Trophoblast cell (in vitro differentiated cells and primary cell): ENCODE measurements at regions not wholly inside any gene's neighbourhood (a gene's known extent, or its start where the extent isn't known, plus 50 kb on each side); places are given as distances from the start of the nearest gene placed in this dataset.
"Not testable (repeated sequence)": the region's sequence is repeated elsewhere in the genome, so short reads cannot be mapped to it uniquely, and the experiment has no call there.

ENCODE experiments used
- DNase-seq, 2 donors: peaks; one replicate each; pipeline ENCODE4 v3.0.0-alpha.2; 2016
- H2AFZ ChIP-seq: 2 replicates; pipeline ENCODE4 v1.6.1; 2013; ENCODE audit warnings: low read length, moderate library complexity, mild to moderate bottlenecking; ENCODE audit not compliant: insufficient read depth, poor library complexity
- H2AK5ac ChIP-seq: 2 replicates; pipeline ENCODE4 v1.6.1; 2013; ENCODE audit warnings: mild to moderate bottlenecking, low read length
- H2BK120ac ChIP-seq: 2 replicates; pipeline ENCODE4 v1.6.1; 2013; ENCODE audit warnings: low read length, mild to moderate bottlenecking, moderate library complexity; ENCODE audit not compliant: insufficient read depth, poor library complexity
- H2BK12ac ChIP-seq: 2 replicates; pipeline ENCODE4 v1.6.1; 2013; ENCODE audit warnings: mild to moderate bottlenecking, low read length, moderate library complexity
- H2BK5ac ChIP-seq: 2 replicates; pipeline ENCODE4 v1.6.1; 2013; ENCODE audit warnings: low read length, low read depth, moderate library complexity, mild to moderate bottlenecking; ENCODE audit not compliant: poor library complexity
- H3K14ac ChIP-seq: 2 replicates; pipeline ENCODE4 v1.6.1; 2013; ENCODE audit warnings: mild to moderate bottlenecking, low read length
- H3K18ac ChIP-seq: 2 replicates; pipeline ENCODE4 v1.6.1; 2013; ENCODE audit warnings: mild to moderate bottlenecking, low read length
- H3K23ac ChIP-seq: 2 replicates; pipeline ENCODE4 v1.6.1; 2013; ENCODE audit warnings: low read length
- H3K27ac ChIP-seq: 2 replicates; pipeline ENCODE4 v1.5.1; 2013; ENCODE audit warnings: low read depth, mild to moderate bottlenecking, inconsistent platforms, low read length, moderate library complexity
- H3K27me3 ChIP-seq: 2 replicates; pipeline ENCODE4 v1.6.1; 2013; ENCODE audit warnings: inconsistent platforms, mild to moderate bottlenecking, low read length, moderate library complexity; ENCODE audit not compliant: insufficient read depth
- H3K36me3 ChIP-seq, 2 experiments: 1 replicate in 1 of 2; 2 replicates in 1 of 2; pipeline ENCODE4 v1.6.1; 2013; ENCODE audit warnings: low read length in 2 of 2, mild to moderate bottlenecking in 2 of 2, moderate library complexity in 1 of 2; ENCODE audit not compliant: insufficient read depth in 2 of 2, control insufficient read depth in 1 of 2
- H3K4ac ChIP-seq: 2 replicates; pipeline ENCODE4 v1.6.1; 2013; ENCODE audit warnings: low read depth, mild to moderate bottlenecking, low read length, moderate library complexity
- H3K4me1 ChIP-seq, 2 experiments: 1 replicate in 1 of 2; 2 replicates in 1 of 2; pipeline ENCODE4 v1.6.1; 2013; ENCODE audit warnings: low read length in 2 of 2, mild to moderate bottlenecking in 2 of 2, moderate library complexity in 1 of 2; ENCODE audit not compliant: insufficient read depth in 2 of 2, control insufficient read depth in 1 of 2
- H3K4me2 ChIP-seq: 2 replicates; pipeline ENCODE4 v1.6.1; 2013; ENCODE audit warnings: inconsistent platforms, mild to moderate bottlenecking, low read length, moderate library complexity
- H3K4me3 ChIP-seq: 2 replicates; pipeline ENCODE4 v1.5.1; 2013; ENCODE audit warnings: mild to moderate bottlenecking, low read depth, low read length, inconsistent platforms
- H3K79me1 ChIP-seq: one replicate; pipeline ENCODE4 v1.6.1; 2013; ENCODE audit warnings: low read length
- H3K79me2 ChIP-seq: 2 replicates; pipeline ENCODE4 v1.6.1; 2013; ENCODE audit warnings: low read length, mild to moderate bottlenecking; ENCODE audit not compliant: control insufficient read depth, insufficient read depth, poor library complexity
- H3K9ac ChIP-seq: 2 replicates; pipeline ENCODE4 v1.6.1; 2013; ENCODE audit warnings: mild to moderate bottlenecking, low read length
- H3K9me3 ChIP-seq: 2 replicates; pipeline ENCODE4 v1.6.1; 2013; ENCODE audit warnings: low read depth, mild to moderate bottlenecking, control low read depth, inconsistent platforms, low read length; ENCODE audit not compliant: insufficient read depth
- H4K12ac ChIP-seq: 2 replicates; pipeline ENCODE4 v1.6.1; 2013; ENCODE audit warnings: low read depth, mild to moderate bottlenecking, low read length, moderate library complexity
- H4K8ac ChIP-seq: 2 replicates; pipeline ENCODE4 v1.6.1; 2013; ENCODE audit warnings: low read depth, mild to moderate bottlenecking, low read length, moderate library complexity
- H4K91ac ChIP-seq: one replicate; pipeline ENCODE4 v1.6.1; 2013; ENCODE audit warnings: low read depth, mild to moderate bottlenecking, low read length, moderate library complexity
- WGBS: extraction: QIAGEN DNeasy Blood & Tissue Kit; methylation state at CpG from one replicate; pipeline ENCODE4 v1.1.7; 2013; ENCODE audit warnings: missing lambda C conversion rate; ENCODE audit not compliant: insufficient read length, insufficient coverage; ENCODE audit errors: extremely low coverage; 5-methylcytosine and 5-hydroxymethylcytosine counted together

DNA sequence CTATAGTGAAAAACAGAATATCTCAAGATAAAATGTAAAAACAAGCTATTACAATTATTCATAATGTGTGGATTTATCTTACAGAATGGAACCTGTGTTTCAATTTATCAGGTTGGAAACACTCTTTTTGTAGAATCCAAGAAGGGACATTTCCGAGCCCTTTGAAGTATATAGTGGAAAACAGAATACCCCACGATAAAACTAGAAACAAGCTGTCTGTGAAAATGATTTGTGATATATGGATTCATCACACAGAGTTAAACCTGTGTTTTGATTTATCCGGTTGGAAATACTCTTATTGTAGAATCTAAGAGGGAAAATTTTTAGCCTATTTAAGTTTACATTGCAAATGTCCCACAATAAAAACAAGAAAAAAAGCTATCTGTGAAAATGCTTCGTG lies 388.2 kb downstream of the PRDM9 start:
- Histone ChIP-seq H2AFZ (no peak overlapping the region), H2AK5ac (no peak overlapping the region), H3K27me3 (no peaks in the 10 kb centered on the region), H3K18ac (no peak overlapping the region), H3K79me2 (no peaks in the 10 kb centered on the region), H4K8ac (no peak overlapping the region), H3K4me3 (no peak overlapping the region), H3K23ac (no peak overlapping the region), H2BK12ac (no peak overlapping the region), H3K4me2 (no peak overlapping the region), H3K79me1 (no peaks in the 10 kb centered on the region), H3K4ac (no peak overlapping the region), H3K9me3 (no peaks in the 10 kb centered on the region), H4K91ac (no peak overlapping the region), H2BK120ac (no peak overlapping the region), H3K14ac (no peak overlapping the region), H2BK5ac (no peak overlapping the region), H3K27ac (no peak overlapping the region), H3K9ac (no peak overlapping the region), H3K36me3 (no peaks in the 10 kb centered on the region), H3K4me1 (no peaks in the 10 kb centered on the region), H4K12ac (no peak overlapping the region)
- DNase-seq: no peak
- no CpG with 5 or more reads among the region's 4 CpGs for WGBS

DNA sequence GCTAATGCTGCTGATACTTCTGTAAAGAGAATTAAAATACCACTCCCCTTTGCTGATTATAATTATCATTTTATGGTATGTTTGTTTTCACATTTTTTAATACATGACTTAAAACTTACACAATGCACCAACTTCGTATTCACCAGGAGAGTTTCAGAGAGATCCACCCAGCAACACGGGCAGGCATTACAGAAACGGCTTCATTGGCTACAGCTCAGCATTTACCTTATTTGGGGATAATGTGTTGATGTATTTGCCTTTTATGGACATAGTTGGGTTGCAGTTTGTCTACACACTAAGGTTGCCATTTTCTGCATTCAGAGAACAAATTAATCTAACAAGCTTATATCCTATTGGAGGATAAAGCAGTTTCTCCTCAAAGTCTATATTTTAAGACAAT lies 423.6 kb downstream of the PRDM9 start:
- no peak overlapping the region for H3K4me3 ChIP-seq
- no peak for DNase-seq
- H3K27ac ChIP-seq: no peak overlapping the region
- H3K27me3 ChIP-seq: no peaks in the 10 kb centered on the region
- H2BK5ac ChIP-seq: no peak overlapping the region
- WGBS: no CpG with 5 or more reads among the region's 3 CpGs
- H3K36me3 ChIP-seq: no peaks in the 10 kb centered on the region
- no peak overlapping the region for H3K23ac ChIP-seq
- H3K79me1 ChIP-seq: no peaks in the 10 kb centered on the region
- no peak overlapping the region for H2AFZ ChIP-seq
- no peak overlapping the region for H3K4me2 ChIP-seq
- no peak overlapping the region for H2AK5ac ChIP-seq
- no peak overlapping the region for H3K14ac ChIP-seq
- no peak overlapping the region for H4K91ac ChIP-seq
- H3K18ac ChIP-seq: no peak overlapping the region
- no peak overlapping the region for H2BK12ac ChIP-seq
- no peak overlapping the region for H3K9ac ChIP-seq
- no peak overlapping the region for H4K12ac ChIP-seq
- no peak overlapping the region for H3K4ac ChIP-seq
- no peak overlapping the region for H2BK120ac ChIP-seq
- no peaks in the 10 kb centered on the region for H3K79me2 ChIP-seq
- no peak overlapping the region for H4K8ac ChIP-seq
- H3K9me3 ChIP-seq: no peaks in the 10 kb centered on the region
- H3K4me1 ChIP-seq: no peaks in the 10 kb centered on the region

DNA sequence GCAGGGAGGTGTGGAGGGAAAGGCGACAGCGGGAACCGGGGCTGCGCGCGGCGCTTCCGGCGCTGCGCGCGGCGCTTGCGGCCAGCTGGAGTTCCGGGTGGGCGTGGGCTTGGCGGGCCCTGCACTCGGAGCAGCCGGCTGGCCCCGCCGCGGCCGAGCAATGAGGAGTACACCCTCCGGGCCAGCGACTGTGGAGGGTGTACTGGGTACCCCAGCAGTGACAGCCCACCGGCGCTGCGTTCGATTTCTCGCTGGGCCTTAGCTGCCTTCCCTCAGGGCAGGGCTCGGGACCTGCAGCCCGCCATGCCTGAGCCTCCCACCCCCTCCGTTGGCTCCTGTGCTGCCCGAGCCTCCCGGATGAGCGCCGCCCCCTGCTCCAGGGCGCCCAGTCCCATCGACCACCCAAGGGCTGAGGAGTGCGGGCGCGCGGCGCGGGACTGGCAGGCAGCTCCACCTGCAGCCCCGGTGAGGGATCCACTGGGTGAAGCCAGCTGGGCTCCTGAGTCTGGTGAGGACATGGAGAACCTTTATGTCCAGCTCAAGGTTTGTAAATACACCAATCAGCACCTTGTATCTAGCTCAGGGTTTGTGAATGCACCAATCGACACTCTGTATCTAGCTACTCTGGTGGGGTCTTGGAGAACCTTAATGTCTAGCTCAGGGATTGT lies 444.0 kb downstream of the PRDM9 start:
- not testable (repeated sequence) for H3K79me1 ChIP-seq, H3K4me3 ChIP-seq, H4K8ac ChIP-seq, H2BK12ac ChIP-seq, H3K4ac ChIP-seq, H3K9me3 ChIP-seq, H2AK5ac ChIP-seq, H2BK5ac ChIP-seq, H3K27me3 ChIP-seq, H3K4me1 ChIP-seq, H3K4me2 ChIP-seq, H3K9ac ChIP-seq, H3K14ac ChIP-seq, H3K18ac ChIP-seq, H4K12ac ChIP-seq, H2AFZ ChIP-seq, H3K79me2 ChIP-seq, H3K36me3 ChIP-seq, H3K23ac ChIP-seq, H2BK120ac ChIP-seq, H4K91ac ChIP-seq, H3K27ac ChIP-seq
- DNase-seq: peak; percentile 44 to 67
- no CpG with 5 or more reads among the region's 47 CpGs for WGBS

DNA sequence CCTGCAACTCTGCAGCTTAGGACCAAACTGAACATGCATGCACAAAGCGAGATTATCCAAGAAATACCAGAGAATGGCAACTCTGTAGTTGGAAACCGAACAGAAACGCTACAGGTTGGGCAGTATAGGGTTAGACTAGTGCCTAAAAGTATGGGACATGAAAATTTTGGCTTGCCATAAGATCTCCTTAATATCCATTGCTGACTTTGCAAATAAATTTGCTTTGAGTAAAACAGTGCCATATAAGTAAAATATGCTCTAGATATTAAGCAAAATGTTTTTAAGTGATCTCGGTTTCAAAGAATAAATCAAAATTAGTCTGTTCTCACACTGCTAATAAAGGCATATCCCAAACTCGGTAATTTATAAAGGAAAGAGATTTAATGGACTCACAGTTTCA lies 456.0 kb downstream of the PRDM9 start:
- Histone ChIP-seq H4K91ac (no peak overlapping the region), H3K4me3 (no peak overlapping the region), H2BK120ac (no peak overlapping the region), H3K23ac (no peak overlapping the region), H3K4me2 (no peak overlapping the region), H2BK5ac (no peak overlapping the region), H3K14ac (no peak overlapping the region), H3K9ac (no peak overlapping the region), H3K79me2 (no peaks in the 10 kb centered on the region), H3K9me3 (no peaks in the 10 kb centered on the region), H2BK12ac (no peak overlapping the region), H3K79me1 (no peaks in the 10 kb centered on the region), H3K18ac (no peak overlapping the region), H2AK5ac (no peak overlapping the region), H3K4ac (no peak overlapping the region), H2AFZ (no peak overlapping the region), H3K27ac (no peak overlapping the region), H4K12ac (no peak overlapping the region), H3K36me3 (no peaks in the 10 kb centered on the region), H3K27me3 (no peaks in the 10 kb centered on the region), H4K8ac (no peak overlapping the region), H3K4me1 (no peaks in the 10 kb centered on the region)
- DNase-seq: no peak
- WGBS: no CpG with 5 or more reads among the region's 5 CpGs
